Urothelium cell line (cell line): ENCODE measurements at regions not wholly inside any gene's neighbourhood (a gene's known extent, or its start where the extent isn't known, plus 50 kb on each side); places are given as distances from the start of the nearest gene placed in this dataset.
"Not testable (repeated sequence)": the region's sequence is repeated elsewhere in the genome, so short reads cannot be mapped to it uniquely, and the experiment has no call there.

ENCODE experiments used
- DNase-seq: peaks from one replicate; pipeline ENCODE4 v3.0.0; 2011; ENCODE audit warnings: low spot score, mixed read lengths
- FAIRE-seq: peaks from 2 replicates; lab custom pipeline; 2011; peaks lifted over from hg19 to GRCh38; lab: Jason Lieb, UNC

GRCh38 chr11:98056945-98057344 lies 963.8 kb upstream of the CNTN5 start:
- DNase-seq: no peak

DNA sequence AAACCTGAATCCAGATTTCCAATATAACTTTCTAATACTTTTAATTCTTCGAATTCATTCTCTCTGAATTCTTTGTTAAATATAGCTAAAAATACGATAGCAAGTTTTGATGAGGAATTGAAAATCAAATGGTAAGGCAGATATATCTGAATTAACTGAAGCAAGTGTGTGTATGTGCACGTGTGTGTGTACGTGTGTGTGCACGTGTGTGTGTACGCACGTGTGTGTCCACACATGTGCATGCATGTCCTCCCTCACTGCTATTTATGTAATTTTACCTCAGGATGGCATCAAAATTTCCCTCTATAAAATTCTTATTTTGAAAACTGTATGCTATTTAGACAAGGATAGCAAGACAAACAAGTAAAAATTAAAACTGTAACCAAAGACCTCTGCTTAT lies 961.3 kb upstream of the CNTN5 start:
- DNase-seq: no peak
- no peak for FAIRE-seq

More at GRCh38 chr11:98056945-98057344, 963.8 kb upstream of the CNTN5 start:
- FAIRE-seq: no peak

GRCh38 chr11:98060759-98061158 lies 960.0 kb upstream of the CNTN5 start:
- no peak for FAIRE-seq
- no peak for DNase-seq

DNA sequence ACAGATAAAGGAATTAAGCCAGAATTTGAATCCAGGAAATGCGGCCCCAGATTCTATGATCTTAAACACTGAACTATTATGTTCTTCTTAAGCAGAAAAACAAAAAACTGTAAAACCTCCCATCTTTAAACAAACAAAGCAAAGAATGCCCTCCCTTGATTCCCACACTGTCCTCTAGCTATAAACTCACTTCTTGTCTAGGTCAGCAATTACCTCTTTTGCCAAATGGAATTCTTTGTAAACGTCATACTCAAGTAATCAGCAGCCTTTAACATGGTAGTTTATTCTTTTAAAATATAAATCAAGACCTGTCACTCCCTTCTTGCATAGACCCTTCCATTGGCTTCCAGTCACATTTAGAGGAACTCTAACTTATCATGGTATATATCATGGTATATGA lies 958.9 kb upstream of the CNTN5 start:
- FAIRE-seq (no peak), DNase-seq (no peak)

DNA sequence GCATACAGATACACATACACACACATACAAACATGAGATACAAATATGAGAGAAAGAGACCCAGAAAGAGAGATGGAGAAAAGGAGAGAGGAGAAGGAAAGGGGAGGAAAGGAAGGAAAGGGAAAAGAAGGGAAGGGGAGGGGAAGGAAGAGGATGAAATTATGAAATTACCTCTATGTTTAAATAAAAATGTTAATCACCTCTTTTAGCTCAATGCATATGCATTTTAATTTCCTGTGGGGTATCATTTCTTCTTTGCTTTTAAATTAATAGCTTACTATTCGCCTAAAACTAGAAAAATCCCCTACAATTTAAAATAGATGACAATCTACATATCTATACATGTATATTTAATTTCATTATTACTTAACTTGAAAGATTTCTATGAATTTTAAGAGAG lies 958.0 kb upstream of the CNTN5 start:
- FAIRE-seq: no peak
- no peak for DNase-seq

DNA sequence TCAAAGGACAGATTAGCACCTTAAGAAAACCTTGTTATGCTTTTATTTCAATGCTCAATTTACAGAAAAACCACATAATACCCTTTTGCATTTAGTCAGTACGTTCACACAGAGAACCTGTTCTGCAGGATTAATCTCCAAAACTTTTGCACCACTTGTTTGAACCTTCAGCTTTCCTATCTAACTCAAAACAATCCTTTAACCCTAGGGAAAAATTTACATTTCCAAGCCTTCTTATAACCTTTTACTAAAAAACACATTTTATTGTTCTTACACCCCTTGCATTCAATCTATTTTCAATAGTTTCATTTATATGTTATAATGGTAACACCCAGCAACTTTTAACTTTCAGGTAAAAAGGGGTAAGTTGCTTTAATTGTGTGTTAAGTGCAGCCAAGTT lies 952.5 kb upstream of the CNTN5 start:
- DNase-seq: no peak
- FAIRE-seq: no peak

- FAIRE-seq, DNase-seq: not testable (repeated sequence)
These were observed 951.6 kb upstream of the CNTN5 start for GRCh38 chr11:98069147-98069546.

GRCh38 chr11:98069861-98070260 lies 950.9 kb upstream of the CNTN5 start:
- FAIRE-seq: no peak
- no peak for DNase-seq

- FAIRE-seq: no peak
- no peak for DNase-seq
These were observed 929.8 kb upstream of the CNTN5 start for GRCh38 chr11:98090861-98091505.

DNA sequence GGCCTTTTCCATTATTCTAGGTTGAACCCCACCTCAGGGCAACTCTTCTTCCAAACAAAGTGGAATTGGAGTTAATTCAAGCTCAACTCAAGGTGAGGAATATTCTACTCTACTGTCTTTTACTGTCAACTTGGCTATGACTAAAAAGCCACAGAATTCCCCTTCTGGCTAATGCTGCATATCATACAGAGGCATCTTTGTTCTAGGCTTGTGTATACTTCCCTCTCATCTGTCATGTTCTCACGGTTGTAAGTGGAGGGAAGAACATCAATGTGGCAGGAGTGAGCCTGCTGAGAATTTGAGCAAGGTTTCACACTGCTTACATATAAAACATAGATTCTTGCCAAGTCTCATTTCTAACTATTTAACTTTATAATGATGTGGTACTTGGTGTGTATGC lies 921.4 kb upstream of the CNTN5 start:
- FAIRE-seq: no peak
- no peak for DNase-seq

DNA sequence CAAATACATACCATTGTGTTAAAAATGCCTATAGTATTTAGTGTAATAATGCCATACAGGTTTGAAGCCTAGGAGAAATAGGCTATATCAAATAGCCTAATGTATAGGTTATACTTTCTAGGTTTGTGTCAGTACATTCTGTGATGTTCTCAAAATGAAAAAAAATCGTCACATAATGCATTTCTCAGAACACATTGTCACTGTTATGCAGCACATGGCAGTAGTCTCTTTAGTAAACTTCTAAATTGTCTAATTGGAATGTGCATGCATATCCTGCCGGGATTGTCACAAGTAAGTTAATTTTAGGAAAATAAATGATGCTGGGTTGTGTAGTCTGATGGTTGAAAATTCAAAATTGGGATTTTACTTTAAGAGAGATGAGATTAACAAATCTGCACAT lies 920.1 kb upstream of the CNTN5 start:
- no peak for FAIRE-seq
- no peak for DNase-seq

DNA sequence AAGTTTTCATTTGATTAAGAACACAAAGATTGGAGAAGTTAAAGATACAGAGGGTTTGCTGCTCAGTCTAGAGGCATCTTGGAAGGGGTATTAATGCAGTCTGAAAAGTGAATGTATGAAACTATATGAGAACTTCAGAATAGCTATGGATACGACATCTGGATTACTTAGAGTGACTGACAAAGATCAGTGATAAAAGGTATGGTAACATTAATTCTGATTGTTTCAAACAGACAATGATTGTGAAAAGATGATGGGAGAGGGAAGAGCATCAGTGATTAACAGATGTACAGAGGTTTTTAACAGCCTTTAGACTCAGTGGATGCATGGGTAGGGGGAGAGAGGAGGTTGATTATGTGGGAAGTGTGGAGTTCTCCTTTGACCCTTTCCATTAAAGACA lies 919.4 kb upstream of the CNTN5 start:
- DNase-seq: no peak
- FAIRE-seq: no peak

DNA sequence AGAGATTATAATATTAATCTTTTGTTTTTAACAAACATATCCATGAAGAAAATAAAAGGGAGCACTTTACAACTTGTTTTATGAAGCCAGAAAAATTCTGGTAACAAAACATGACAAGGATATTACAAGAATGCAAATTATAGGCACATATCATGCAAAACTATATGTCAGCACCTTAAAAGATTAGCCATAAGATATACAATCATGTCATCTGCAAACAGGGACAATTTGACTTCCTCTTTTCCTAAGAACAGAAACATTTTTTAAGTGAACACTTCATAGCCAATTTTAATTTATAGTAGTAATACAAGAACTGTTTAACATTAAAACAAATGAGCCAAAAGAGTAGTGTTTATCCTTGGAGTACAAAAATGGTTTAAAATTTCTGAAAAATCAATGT lies 916.5 kb upstream of the CNTN5 start:
- no peak for DNase-seq
- FAIRE-seq: no peak

- DNase-seq: no peak
- no peak for FAIRE-seq
These were observed 913.0 kb upstream of the CNTN5 start for GRCh38 chr11:98107736-98108135.

DNA sequence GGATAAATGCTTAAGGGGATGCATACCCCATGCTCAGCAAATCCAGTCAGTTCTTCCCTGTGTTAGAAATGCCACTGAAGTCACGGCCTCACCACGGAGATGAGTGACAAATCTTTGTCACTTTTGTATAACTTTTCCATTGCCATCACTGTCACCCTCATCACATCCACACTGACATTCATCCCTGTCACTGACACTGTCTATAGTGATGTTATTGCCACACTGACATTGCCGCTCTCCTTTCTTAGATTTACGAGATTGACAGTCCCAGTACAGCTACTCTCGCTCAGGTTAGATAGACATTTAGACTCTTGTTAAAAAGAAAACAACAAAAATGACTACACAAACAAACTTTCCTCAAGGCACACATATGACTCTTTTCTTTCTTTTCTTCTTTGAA lies 910.7 kb upstream of the CNTN5 start:
- FAIRE-seq (no peak), DNase-seq (no peak)

GRCh38 chr11:98115873-98116272 lies 904.9 kb upstream of the CNTN5 start:
- no peak for DNase-seq
- FAIRE-seq: no peak

DNA sequence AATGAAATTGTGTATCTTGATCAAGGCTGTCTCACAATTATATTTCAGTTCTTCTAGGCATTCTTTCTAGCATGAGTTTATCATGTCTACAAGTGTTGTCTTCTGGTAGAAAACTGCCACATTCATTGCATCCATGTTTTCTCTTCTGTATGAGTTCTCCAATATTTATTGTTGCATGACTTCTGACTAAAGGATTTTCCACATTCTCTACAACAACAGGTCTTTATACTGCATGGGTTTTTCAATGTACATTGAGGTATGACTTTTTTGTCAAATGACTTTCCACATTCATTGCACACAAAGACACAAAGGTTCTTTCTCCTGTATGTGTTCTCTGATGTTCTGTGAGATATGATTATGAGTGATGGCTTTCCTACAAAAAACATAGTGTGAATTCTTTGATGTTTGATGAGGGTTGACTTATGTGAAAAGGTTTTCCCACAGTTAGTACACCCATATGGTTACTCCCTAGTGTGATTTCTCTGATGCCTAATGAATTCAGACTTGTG lies 890.6 kb upstream of the CNTN5 start:
- no peak for DNase-seq
- FAIRE-seq: no peak

GRCh38 chr11:98136357-98136756 lies 884.4 kb upstream of the CNTN5 start:
- FAIRE-seq (no peak), DNase-seq (no peak)

GRCh38 chr11:98137437-98137836 lies 883.3 kb upstream of the CNTN5 start:
- FAIRE-seq (no peak), DNase-seq (no peak)

DNA sequence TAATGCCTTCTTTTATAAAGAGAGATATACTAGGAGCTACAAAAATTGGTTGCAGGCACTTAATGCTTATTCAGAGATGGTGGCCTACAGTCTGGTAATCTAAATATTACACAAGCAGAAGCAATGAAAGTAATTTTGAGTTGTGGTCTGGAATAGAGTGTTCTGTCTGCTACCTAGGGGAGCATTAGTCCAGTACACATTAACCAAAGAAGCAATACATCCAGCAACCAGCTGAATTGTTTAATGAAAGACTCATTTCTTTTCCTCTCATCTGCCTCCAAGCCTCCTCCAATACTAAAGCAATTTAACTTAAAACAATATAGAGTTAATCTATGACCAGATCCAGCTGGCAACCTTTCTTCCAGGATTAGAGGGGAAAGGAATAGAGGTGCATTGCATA lies 877.1 kb upstream of the CNTN5 start:
- DNase-seq: no peak
- FAIRE-seq: no peak

DNA sequence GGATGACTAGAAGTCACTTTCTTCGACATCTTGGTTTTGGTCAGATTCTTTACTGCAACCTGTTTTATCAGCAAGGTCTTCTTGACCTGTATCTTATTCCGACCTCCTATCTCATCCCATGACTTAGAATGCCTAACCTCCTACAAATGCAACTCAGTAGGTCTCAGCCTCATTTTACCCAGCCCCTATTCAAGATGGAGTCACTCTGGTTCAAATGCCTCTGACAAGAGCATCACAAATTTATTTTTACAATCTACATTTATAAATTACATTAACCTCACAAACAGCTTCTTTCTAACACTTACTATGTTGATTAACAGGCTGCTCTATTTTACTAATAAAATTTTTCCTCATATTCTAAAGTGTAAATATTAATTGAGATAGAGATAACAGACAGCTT lies 867.0 kb upstream of the CNTN5 start:
- DNase-seq (no peak), FAIRE-seq (no peak)

- no peak for FAIRE-seq
- no peak for DNase-seq
These were observed 865.1 kb upstream of the CNTN5 start for GRCh38 chr11:98155696-98156095.

- DNase-seq: no peak
- FAIRE-seq: no peak
These were observed 842.8 kb upstream of the CNTN5 start for GRCh38 chr11:98177925-98178324.
